IMR-90 (cell line): ENCODE measurements at regions not wholly inside any gene's neighbourhood (a gene's known extent, or its start where the extent isn't known, plus 50 kb on each side); places are given as distances from the start of the nearest gene placed in this dataset.

Source experiments
- ATAC-seq: fragments of 200-7000 bp; cut with Tn5 transposase; 2 replicates; pipeline ENCODE4 v1.9.1; 2020; ENCODE audit warnings: low read depth, mild to moderate bottlenecking, moderate library complexity
- BruUV-seq: library from RNA; stranded (reverse); fragments of 400-500 nt; replicated peaks from 2 replicates; lab custom pipeline; 2021; lab: Mats Ljungman, UMichigan
- CTCF ChIA-PET: fragments of 300-600 bp; formaldehyde crosslinking; extraction: SDS; loops from one replicate; lab custom pipeline; 2021; ENCODE audit warnings: antibody characterized with exemption; lab: Yijun Ruan, JAX
- POLR2A ChIA-PET: fragments of 300-600 bp; sonication (Branson Sonifier 250); formaldehyde crosslinking; loops from one replicate; lab custom pipeline; 2022; ENCODE audit warnings: antibody characterized with exemption; ENCODE audit not compliant: unreplicated experiment; lab: Charles Lee
- DNase-seq: peaks from one replicate; pipeline ENCODE4 v3.0.0; 2013
- H2AFZ ChIP-seq: replicated peaks from 2 replicates; pipeline ENCODE3; 2013; ENCODE audit warnings: low read length, mild to moderate bottlenecking; ENCODE audit not compliant: poor library complexity
- H2AK5ac ChIP-seq: 2 replicates; pipeline ENCODE4 v1.6.1; 2013; ENCODE audit warnings: low read depth, low read length, inconsistent platforms
- H2AK9ac ChIP-seq: replicated peaks from 2 replicates; pipeline ENCODE3; 2013; ENCODE audit warnings: mild to moderate bottlenecking, low read depth, low read length, moderate library complexity; ENCODE audit not compliant: poor library complexity
- H2BK120ac ChIP-seq: 2 replicates; pipeline ENCODE4 v1.6.1; 2013; ENCODE audit warnings: low read depth, low read length, inconsistent platforms
- H2BK15ac ChIP-seq: 3 replicates; pipeline ENCODE4 v1.6.1; 2013; ENCODE audit warnings: low read depth, low read length, inconsistent platforms
- H2BK20ac ChIP-seq: 2 replicates; pipeline ENCODE4 v1.6.1; 2013; ENCODE audit warnings: low read depth, mild to moderate bottlenecking, inconsistent platforms, low read length, moderate library complexity
- H2BK5ac ChIP-seq: 2 replicates; pipeline ENCODE4 v1.6.1; 2013; ENCODE audit warnings: mild to moderate bottlenecking, low read depth, low read length, inconsistent platforms; ENCODE audit not compliant: poor library complexity, severe bottlenecking
- H3K14ac ChIP-seq: replicated peaks from 2 replicates; pipeline ENCODE4 v1.6.1; 2013; ENCODE audit warnings: low read depth, low read length, inconsistent platforms
- H3K18ac ChIP-seq: 2 replicates; pipeline ENCODE4 v1.6.1; 2013; ENCODE audit warnings: low read depth, low read length, control low read depth
- H3K23ac ChIP-seq: 2 replicates; pipeline ENCODE4 v1.6.1; 2013; ENCODE audit warnings: low read depth, low read length, inconsistent platforms
- H3K27ac ChIP-seq: 2 replicates; pipeline ENCODE4 v1.5.1; 2013; ENCODE audit warnings: mild to moderate bottlenecking, control low read depth, low read length; ENCODE audit not compliant: insufficient read depth
- H3K27me3 ChIP-seq: 2 replicates; pipeline ENCODE4 v1.6.1; 2013; ENCODE audit warnings: low read length; ENCODE audit not compliant: control insufficient read depth, insufficient read depth
- H3K36me3 ChIP-seq: 2 replicates; pipeline ENCODE4 v1.6.1; 2013; ENCODE audit warnings: low read length, mixed read lengths; ENCODE audit not compliant: control insufficient read depth, insufficient read depth
- H3K4ac ChIP-seq: 2 replicates; pipeline ENCODE4 v1.6.1; 2013; ENCODE audit warnings: low read depth, low read length, inconsistent platforms
- H3K4me1 ChIP-seq: 2 replicates; pipeline ENCODE4 v1.6.1; 2013; ENCODE audit warnings: low read length, mixed read lengths; ENCODE audit not compliant: control insufficient read depth, insufficient read depth
- H3K4me2 ChIP-seq: 2 replicates; pipeline ENCODE4 v1.6.1; 2013; ENCODE audit warnings: low read depth, mild to moderate bottlenecking, control low read depth, low read length, moderate library complexity
- H3K4me3 ChIP-seq: 2 replicates; pipeline ENCODE4 v1.5.1; 2013; ENCODE audit warnings: low read depth, mild to moderate bottlenecking, control low read depth, low read length, moderate library complexity; ENCODE audit not compliant: insufficient read depth
- H3K56ac ChIP-seq: 2 replicates; pipeline ENCODE4 v1.6.1; 2013; ENCODE audit warnings: low read length, inconsistent platforms; ENCODE audit not compliant: insufficient read depth; ENCODE audit errors: extremely low read depth
- H3K79me1 ChIP-seq, 2 experiments: 2 replicates each; pipeline ENCODE4 v1.6.1; 2013; ENCODE audit warnings: low read length in 2 of 2, inconsistent platforms in 1 of 2, low read depth in 1 of 2
- H3K9ac ChIP-seq: 2 replicates; pipeline ENCODE4 v1.6.1; 2013; ENCODE audit warnings: low read depth, low read length, control low read depth
- H3K9me1 ChIP-seq: 2 replicates; pipeline ENCODE4 v1.6.1; 2013; ENCODE audit warnings: low read length, inconsistent platforms; ENCODE audit not compliant: insufficient read depth
- H3K9me3 ChIP-seq: 2 replicates; pipeline ENCODE4 v1.6.1; 2013; ENCODE audit warnings: low read length; ENCODE audit not compliant: control insufficient read depth, insufficient read depth
- H4K20me1 ChIP-seq: 2 replicates; pipeline ENCODE4 v1.6.1; 2013; ENCODE audit warnings: low read length, inconsistent platforms; ENCODE audit not compliant: insufficient read depth
- H4K5ac ChIP-seq: 2 replicates; pipeline ENCODE4 v1.6.1; 2013; ENCODE audit warnings: mild to moderate bottlenecking, low read depth, low read length, control low read depth
- H4K8ac ChIP-seq, 2 experiments: 2 replicates each; pipeline ENCODE4 v1.6.1; 2013; ENCODE audit warnings: low read depth in 2 of 2, low read length in 2 of 2, control low read depth in 1 of 2, inconsistent platforms in 1 of 2
- H4K91ac ChIP-seq: 2 replicates; pipeline ENCODE4 v1.6.1; 2013; ENCODE audit warnings: low read depth, low read length, inconsistent platforms; ENCODE audit not compliant: insufficient read depth
- BHLHE40 ChIP-seq: fragments of 150-350 bp; IDR thresholded peaks from 2 replicates; pipeline ENCODE4 v1.6.1; 2016; ENCODE audit warnings: mild to moderate bottlenecking, low read depth, low read length
- CHD1 ChIP-seq: IDR thresholded peaks from 2 replicates; pipeline ENCODE4 v1.6.1; 2012; ENCODE audit warnings: low read depth, low read length, improper control_type of control experiment
- ELK1 ChIP-seq: fragments of 150-350 bp; IDR thresholded peaks from 2 replicates; pipeline ENCODE4 v1.6.1; 2016; ENCODE audit warnings: low read depth, mild to moderate bottlenecking, low read length, moderate library complexity, borderline replicate concordance
- FOS ChIP-seq: fragments of 150-350 bp; IDR thresholded peaks from 2 replicates; pipeline ENCODE4 v1.6.1; 2016; ENCODE audit warnings: low read depth, low read length
- MAFK ChIP-seq: IDR thresholded peaks from 2 replicates; pipeline ENCODE4 v1.6.1; 2012; ENCODE audit warnings: low read depth, low read length, improper control_type of control experiment
- MXI1 ChIP-seq: IDR thresholded peaks from 2 replicates; pipeline ENCODE4 v1.6.1; 2012; ENCODE audit warnings: low read depth, mild to moderate bottlenecking, low read length, moderate library complexity, borderline replicate concordance
- NFE2L2 ChIP-seq: fragments of 150-350 bp; IDR thresholded peaks from 2 replicates; pipeline ENCODE4 v1.6.1; 2016; ENCODE audit warnings: low read depth, mild to moderate bottlenecking, low read length
- POLR2A ChIP-seq: IDR thresholded peaks from 2 replicates; pipeline ENCODE4 v1.6.1; 2012; ENCODE audit warnings: mild to moderate bottlenecking, low read depth, low read length
- RAD21 ChIP-seq: IDR thresholded peaks from 2 replicates; pipeline ENCODE4 v1.6.1; 2012; ENCODE audit warnings: low read length, improper control_type of control experiment
- RCOR1 ChIP-seq: IDR thresholded peaks from 2 replicates; pipeline ENCODE4 v1.6.1; 2012; ENCODE audit warnings: mild to moderate bottlenecking, low read length, improper control_type of control experiment; ENCODE audit not compliant: insufficient replicate concordance
- RFX5 ChIP-seq: IDR thresholded peaks from 2 replicates; pipeline ENCODE4 v1.8.0; 2012; ENCODE audit warnings: low read depth, mild to moderate bottlenecking, low read length, moderate library complexity
- SMC3 ChIP-seq: fragments of 150-350 bp; IDR thresholded peaks from 2 replicates; pipeline ENCODE4 v1.6.1; 2016; ENCODE audit warnings: low read depth, mild to moderate bottlenecking, antibody characterized with exemption, low read length, moderate library complexity
- WGBS, 2 experiments: methylation state at CpG; one replicate each; pipeline versions ENCODE4 v1.1.5 to v1.1.7; 2013; ENCODE audit warnings: missing lambda C conversion rate in 2 of 2; ENCODE audit not compliant: insufficient read length in 1 of 2; ENCODE audit errors: extremely low coverage in 2 of 2; 5-methylcytosine and 5-hydroxymethylcytosine counted together
- dilution Hi-C: fragments of 300-500 bp; cut with HindIII; formaldehyde crosslinking; loops from one replicate; pipeline ENCODE4 v1.14.3; 2018; ENCODE audit warnings: low sequenced_read_pairs; ENCODE audit not compliant: unreplicated experiment
- in situ Hi-C: fragments of 300-500 bp; cut with MboI; formaldehyde crosslinking; loops from 3 replicates; pipeline ENCODE4 v1.14.3; 2019; ENCODE audit warnings: low sequenced_read_pairs, inconsistent platforms, mixed read lengths
- intact Hi-C: fragments of 100-400 bp; cut with micrococcal nuclease; formaldehyde crosslinking; loops from 2 replicates; pipeline ENCODE4 v1.10.0; 2022
- TF ChIP-seq, protein P1 (sequence below): conservative IDR thresholded peaks from 2 replicates; pipeline ENCODE4 v1.5.1; 2012; ENCODE audit warnings: mild to moderate bottlenecking, low read depth, low read length, improper control_type of control experiment

DNA sequence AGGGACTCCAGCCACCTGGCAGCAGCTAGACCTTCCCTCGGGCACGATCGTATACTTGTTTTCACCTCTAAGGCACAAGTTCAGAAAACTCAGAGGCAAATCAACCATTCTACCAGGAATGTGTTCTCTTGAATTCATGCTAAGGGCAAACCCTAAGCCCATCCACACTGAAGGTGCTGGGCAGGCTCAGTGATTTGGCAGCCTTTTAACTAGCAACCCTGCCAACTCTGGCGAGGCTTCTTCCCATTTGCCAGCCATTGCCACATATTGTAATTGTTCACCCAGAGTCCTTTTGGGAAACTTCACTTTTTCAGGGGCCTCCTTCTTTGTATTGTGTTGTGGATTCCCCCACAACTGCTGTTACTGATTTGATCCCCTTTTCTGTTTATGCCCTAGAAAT, 298.6 kb upstream of the LDB2 start:
- CTCF ChIA-PET: no interaction called here
- in situ Hi-C loops: no loop called here
- WGBS, 2 experiments: no CpG with 5 or more reads among the region's 4 CpGs

More for the DNA sequence above, 298.6 kb upstream of the LDB2 start:
- BruUV-seq: no TSS peak
- DNase-seq: no peak
- Histone ChIP-seq H3K36me3 (no peaks in the 10 kb centered on the region), H2AK9ac (no peak overlapping the region), H3K27me3 (no peaks in the 10 kb centered on the region), H3K23ac (peak overlapping the region; percentile 24; the same call in 1 of the 2 replicates), H3K27ac (no peak overlapping the region), H2AFZ (no peak overlapping the region), H2BK20ac (no peak overlapping the region), H4K5ac (no peak overlapping the region), H2AK5ac (no peak overlapping the region), H3K4me2 (no peak overlapping the region), H3K4ac (no peak overlapping the region), H3K9ac (no peak overlapping the region), H3K4me3 (no peak overlapping the region), H3K14ac (no peak overlapping the region), H3K56ac (no peak overlapping the region), H3K9me1 (peaks cover 4% of the 10 kb centered on the region; the same call in 1 of the 2 replicates), H2BK15ac (peak overlapping the region; percentile 88; the same call in 2 of the 3 replicates), H2BK120ac (no peak overlapping the region), H3K4me1 (peaks cover 5% of the 10 kb centered on the region), H2BK5ac (no peak overlapping the region), H3K18ac (no peak overlapping the region; the same call in 1 of the 2 replicates), H3K9me3 (peaks cover 4% of the 10 kb centered on the region), H4K8ac (no peak overlapping the region), H3K79me1 (no peaks in the 10 kb centered on the region), H4K91ac (no peak overlapping the region), H4K20me1 (no peaks in the 10 kb centered on the region)
- intact Hi-C loops: no loop called here
- TF ChIP-seq RFX5 (no peak), RAD21 (no peak), FOS (no peak), CHD1 (no peak), MXI1 (no peak), RCOR1 (no peak), ELK1 (no peak), NFE2L2 (no peak), BHLHE40 (no peak), POLR2A (no peak), MAFK (no peak), SMC3 (no peak)
- TF ChIP-seq, protein P1, sequence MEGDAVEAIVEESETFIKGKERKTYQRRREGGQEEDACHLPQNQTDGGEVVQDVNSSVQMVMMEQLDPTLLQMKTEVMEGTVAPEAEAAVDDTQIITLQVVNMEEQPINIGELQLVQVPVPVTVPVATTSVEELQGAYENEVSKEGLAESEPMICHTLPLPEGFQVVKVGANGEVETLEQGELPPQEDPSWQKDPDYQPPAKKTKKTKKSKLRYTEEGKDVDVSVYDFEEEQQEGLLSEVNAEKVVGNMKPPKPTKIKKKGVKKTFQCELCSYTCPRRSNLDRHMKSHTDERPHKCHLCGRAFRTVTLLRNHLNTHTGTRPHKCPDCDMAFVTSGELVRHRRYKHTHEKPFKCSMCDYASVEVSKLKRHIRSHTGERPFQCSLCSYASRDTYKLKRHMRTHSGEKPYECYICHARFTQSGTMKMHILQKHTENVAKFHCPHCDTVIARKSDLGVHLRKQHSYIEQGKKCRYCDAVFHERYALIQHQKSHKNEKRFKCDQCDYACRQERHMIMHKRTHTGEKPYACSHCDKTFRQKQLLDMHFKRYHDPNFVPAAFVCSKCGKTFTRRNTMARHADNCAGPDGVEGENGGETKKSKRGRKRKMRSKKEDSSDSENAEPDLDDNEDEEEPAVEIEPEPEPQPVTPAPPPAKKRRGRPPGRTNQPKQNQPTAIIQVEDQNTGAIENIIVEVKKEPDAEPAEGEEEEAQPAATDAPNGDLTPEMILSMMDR: no peak
- POLR2A ChIA-PET: no interaction called here
- dilution Hi-C loops: no loop called here
- no peak for ATAC-seq
